HEK293T (cell line): ENCODE measurements at regions not wholly inside any gene's neighbourhood (a gene's known extent, or its start where the extent isn't known, plus 50 kb on each side); places are given as distances from the start of the nearest gene placed in this dataset.

ENCODE experiments used
- BHLHE40 ChIP-seq: fragments of 450-650 bp; IDR thresholded peaks from 2 replicates; pipeline ENCODE4 v1.6.1; 2016; ENCODE audit warnings: mild to moderate bottlenecking, moderate library complexity, borderline replicate concordance
- SUZ12 ChIP-seq: fragments of 450-650 bp; IDR thresholded peaks from 2 replicates; pipeline ENCODE4 v1.6.1; 2016; ENCODE audit warnings: mild to moderate bottlenecking

DNA sequence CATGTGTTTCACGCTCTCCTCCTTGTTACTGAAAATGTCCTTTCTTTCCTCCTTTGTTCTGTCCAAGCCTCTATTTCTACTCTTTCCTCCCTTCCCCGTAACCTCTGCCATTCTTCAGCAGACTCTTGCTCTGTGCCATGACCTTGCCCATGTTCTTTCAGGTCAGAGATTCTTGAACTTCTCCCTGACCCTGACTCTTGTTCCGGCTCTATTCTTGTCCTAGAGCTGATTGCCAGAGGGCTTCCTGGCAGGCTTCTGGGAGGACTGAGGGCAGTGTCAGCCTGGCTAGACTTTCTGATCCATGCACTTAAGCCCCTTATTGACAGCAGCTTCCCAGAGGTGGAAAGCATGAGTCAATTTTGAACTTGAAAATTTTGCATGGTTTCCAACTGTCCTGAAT is 174.2 kb downstream of the TMEM161B start:
- TF ChIP-seq SUZ12 (no peak), BHLHE40 (no peak)
